ENCODE measurements at regions not wholly inside any gene's neighbourhood (a gene's known extent, or its start where the extent isn't known, plus 50 kb on each side); places are given as distances from the start of the nearest gene placed in this dataset.
"Not testable (repeated sequence)": the region's sequence is repeated elsewhere in the genome, so short reads cannot be mapped to it uniquely, and the experiment has no call there.

DNA sequence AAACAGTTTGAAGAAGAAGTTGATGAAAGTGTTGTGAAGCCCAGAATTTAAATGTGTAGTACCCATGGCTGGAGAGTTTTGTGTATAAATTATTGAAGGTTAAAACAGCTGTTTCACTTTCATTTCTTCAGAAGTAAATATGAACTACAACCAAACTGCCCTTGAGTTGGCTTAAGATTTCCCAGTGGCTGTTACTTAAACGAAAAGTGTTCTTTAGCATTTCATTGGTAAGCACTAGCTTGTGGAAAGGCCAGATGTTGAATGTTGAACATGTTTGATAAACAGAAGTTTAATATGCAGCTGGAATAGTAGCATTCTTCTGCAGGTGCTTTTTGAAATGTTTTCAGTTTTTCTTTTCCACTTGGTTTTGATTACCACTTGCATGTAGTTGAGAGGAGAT, 83.2 kb upstream of the TNRC6B start:
- no peak for DNase-seq

DNA sequence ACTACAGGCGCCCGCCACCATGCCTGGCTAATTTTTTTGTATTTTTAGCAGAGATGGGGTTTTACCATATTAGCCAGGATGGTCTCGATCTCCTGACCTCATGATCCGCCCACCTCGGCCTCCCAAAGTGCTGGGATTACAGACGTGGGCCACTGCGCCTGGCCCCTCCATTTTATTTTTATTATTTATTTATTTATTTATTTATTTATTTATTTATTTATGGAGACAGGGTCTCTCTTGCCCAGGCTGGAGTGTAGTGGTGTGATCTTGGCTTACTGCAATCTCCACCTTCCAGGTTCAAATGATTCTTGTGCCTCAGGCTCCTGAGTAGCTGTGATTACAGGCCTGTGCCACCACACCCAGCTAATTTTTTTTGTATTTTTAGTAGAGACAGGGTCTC, 77.8 kb upstream of the TNRC6B start:
- not testable (repeated sequence) for DNase-seq

DNA sequence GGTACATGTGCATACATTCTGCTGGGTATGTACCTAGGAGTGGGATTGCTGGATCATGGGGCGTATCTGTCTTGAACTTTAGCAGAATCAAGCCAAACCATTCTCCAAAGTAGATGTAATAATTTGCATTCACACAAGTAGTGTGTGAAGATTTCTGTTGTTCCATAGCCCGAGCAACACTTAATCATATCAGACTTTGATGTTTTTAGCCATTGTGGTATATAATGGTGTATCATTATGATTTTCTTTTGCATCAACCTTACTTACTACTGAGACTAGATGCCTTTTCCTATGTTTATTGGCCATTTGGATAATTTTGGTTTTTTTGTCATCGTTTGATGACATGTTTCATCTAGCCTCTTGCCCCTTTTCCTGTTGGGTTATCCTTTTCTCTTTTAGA, 72.0 kb upstream of the TNRC6B start:
- no peak for DNase-seq

DNA sequence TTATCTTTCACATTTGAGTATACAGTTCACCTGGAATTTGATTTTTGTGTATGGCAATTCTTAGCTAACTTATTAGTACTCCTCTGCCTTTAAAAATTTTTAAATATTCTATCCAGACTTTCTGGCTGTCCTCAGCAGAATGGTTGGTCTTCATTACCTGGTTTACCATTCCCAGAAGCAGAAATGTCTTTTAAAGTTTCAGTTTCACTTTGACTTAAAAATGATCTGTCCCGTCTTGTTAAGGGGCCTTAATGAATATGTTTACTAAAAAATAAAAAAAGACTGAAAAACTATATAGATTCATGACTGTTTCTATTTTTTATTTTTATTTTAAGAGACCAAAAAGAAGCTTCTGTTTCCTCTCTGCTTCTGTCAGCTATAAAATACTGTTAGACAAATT, 70.5 kb upstream of the TNRC6B start:
- no peak for DNase-seq

DNA sequence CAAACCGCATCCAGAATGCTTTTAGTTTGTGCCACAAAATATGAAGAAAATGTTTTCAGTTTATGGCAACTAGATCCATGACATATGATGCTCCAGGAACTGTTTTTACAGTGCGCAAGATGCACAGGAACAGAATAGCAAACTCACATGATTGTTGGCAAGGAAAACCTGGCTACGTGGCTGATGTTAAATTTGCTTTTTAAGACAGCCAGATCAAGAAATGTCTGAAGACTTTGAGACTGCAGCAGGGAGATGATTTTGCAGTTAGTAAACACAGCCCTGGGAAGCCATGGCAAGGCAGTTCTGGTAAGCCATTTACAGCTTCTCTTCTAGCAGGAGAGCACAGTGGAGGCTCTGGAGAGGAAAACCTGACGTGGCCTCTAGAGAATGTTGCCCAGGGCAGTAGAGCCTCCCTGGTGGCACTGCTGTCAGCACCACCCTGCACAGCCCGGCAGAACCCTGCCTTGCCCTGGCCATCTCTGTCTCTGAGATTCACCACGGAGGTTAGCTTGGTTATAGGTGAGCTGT, 69.8 kb upstream of the TNRC6B start:
- peak; percentile 19 to 24 for DNase-seq

DNA sequence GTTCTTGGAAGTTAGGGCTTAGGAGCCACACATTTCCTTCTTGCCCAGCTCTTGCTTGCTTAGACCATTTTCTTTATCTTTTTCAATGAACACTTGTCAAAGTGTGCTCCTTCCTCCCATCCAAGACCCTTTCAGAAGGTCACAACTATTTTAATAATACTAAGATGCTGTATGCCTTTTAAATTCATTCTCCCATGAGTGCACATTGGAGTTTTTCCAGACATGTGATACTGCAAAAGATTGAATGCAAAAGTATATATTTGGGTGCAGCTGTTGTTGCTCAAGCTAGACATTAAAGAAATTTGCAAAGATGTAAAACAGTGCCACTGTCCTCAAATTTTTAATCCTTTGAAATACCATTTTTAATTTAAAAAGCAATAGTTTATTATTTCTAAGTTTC, 69.3 kb upstream of the TNRC6B start:
- no peak for DNase-seq

DNA sequence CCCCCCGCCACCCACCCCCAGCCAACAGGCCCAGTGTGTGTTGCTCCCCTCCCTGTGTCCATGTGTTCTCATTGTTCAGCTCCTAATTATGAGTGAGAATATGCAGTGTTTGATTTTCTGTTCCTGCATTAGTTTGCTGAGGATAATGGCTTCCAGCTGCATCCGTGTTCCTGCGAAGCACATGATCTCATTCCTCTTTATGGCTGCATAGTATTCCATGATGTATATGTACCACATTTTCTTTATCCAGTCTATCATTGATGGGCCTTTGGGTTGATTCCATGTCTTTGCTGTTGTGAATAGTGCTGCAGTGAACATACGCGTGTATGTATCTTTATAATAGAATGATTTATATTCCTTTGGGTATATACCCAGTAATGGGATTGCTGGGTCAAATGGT, 68.8 kb upstream of the TNRC6B start:
- not testable (repeated sequence) for DNase-seq

DNA sequence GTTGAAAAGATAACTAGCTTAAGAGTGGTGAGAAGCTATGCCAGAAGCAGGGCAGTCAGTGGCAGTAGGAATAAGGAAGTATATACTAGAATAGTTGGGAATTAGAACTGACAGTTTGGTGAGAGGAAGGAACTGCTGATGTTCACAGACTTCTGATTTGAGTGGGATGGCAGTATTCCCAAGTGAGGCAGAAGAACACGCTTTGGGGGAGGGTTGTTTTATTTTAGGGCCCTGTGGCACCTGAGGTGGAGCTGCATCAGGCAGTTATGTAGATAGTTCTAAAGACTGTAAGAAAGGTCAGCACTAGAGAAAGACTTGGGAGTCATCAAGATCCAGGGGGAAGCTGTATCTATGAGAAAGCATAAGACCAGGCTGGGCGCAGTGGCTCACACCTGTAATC, 66.3 kb upstream of the TNRC6B start:
- DNase-seq: no peak

DNA sequence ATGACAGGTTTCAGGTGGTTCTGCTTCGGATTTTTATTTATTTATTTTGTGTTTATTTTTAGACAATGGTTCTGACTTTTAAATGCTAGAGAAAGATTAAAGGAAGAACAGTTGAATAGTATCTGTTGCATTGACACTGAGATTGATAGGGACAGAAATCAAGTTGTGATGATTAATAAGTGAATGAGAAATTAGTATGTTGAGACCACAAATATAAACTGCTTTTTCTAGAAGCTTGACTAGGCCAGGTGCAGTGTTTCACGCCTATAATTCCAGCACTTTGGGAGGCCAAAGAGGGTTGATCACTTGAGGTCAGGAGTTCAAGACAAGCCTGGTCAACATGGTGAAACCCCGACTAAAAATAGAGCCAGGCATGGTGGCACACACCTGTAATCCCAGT, 65.1 kb upstream of the TNRC6B start:
- DNase-seq: no peak

DNA sequence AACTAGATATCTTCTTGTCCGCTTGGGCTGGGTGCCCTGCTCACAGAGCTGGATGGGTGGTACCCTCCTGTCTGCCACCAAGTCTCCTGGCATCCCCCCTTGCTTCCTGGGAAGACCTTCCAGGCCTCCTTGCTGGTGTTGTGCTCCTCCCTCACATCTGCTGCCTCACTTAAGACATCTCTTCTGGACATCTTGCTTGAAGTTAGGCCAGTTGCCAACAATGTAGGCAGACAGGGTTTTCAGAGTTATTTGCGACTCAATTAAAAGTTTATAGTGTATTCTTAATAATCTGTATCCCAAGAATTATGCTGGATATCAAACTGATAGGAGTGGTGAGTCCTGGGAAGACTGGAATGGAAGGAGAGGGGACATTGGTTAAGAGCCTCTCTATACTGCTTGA, 64.0 kb upstream of the TNRC6B start:
- no peak for DNase-seq

DNA sequence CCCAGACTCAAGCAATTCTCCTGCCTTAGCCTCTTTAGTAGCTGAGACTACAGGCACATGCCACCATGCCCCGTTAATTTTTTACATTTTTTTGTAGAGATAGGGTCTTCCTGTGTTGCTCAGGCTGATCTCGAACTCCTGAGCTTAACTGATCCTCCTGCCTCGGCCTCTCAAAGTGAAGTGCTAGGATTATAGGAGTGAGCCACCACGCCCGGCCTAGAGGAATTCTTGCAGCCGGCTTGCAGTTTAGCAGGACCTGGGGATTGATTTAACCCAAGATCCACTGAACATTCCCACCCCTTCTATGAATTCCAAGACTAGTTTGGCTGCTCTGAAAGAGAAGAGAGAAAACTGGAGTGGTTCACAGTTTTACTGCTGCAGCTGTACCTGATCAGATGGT, 63.3 kb upstream of the TNRC6B start:
- DNase-seq: no peak

DNA sequence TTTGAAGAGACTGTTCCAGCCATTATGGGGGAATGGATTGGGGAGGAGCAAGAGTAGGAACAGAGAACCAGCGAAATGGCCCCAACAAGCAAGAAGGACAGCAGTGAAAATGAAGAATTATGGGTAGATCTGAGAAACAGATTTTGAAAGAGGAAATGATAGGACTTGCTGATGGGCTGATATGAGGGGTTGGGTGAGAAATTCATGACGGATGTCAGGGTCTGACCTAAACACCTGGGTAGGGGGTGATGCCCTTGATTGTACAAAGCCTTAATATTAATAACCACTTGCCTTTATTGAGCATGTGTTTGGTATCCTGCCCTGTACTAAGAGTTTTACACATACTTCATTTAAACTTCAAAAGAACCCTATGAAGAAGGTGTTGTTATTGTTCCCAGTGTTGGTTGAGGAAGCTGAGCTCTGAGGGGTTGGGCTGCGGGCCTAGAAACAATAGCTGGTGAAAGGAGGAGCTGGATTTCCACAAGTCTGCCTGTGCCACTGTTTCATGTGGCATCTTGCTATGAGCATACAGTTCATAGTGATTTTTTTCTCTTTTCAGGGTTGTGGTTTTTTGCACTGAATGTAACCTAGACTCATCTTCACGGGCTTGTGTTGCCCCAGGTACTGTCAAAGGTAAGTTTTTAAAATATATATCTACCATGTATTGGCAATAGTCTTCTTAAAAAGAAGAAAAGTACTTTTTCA, 61.1 kb upstream of the TNRC6B start:
- peak; percentile 17 to 31 for DNase-seq

DNA sequence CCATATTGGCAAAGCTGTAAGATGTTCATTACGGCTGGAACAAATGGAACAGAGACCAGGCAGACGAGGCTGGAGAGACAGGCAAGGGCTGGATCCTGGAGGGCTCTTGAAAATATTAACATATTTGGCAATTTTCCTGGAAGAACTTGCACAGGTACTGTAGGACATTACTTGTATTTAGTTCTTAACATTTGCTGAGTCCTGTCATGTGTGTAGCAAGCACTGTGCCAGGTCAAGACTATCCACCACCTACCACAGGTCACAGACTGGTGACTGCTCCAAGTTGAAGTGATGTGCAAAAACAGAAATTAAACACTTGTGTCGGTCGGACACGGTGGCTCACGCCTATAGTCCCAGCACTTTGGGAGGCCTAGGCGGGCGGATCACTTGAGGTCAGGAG, 58.7 kb upstream of the TNRC6B start:
- DNase-seq: no peak

DNA sequence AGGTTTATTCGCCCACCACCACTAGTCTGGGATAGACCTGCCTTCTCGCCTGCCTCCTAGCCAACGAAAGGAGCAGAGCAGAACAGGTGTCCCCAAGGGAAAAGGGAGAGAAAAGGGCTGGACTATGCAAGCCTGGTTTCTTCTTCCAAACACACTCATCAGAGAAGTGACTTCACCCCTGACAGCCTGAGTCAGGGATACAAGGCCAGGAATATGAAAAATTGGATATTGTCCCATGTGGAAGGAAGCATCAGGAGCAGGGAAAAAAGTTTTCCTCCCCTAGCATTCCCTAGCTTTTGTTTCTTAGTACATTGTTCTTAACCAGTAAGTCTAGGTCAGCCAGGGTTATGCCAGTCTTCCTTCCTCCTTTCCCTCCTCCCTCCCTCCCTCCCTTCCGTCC, 56.9 kb upstream of the TNRC6B start:
- DNase-seq: no peak

DNA sequence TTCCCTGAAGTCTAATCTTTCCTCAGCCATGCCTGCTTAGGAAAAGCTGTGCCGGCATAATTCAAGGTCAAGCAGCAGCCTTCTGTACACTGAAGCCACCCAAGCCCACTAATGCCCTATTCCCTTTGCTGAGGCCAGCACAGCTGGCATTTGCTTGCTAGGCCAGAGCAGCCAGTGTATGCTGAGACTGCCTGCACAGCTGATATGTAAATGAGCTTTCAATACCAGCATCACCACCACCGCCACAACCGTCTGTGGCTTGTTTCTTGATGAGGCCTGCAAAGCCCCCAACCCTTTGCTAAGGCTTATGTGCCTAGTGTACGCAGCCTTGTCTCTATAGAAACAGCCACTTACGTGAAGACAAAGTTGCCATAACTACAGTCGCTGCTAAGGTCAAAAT, 56.3 kb upstream of the TNRC6B start:
- no peak for DNase-seq

DNA sequence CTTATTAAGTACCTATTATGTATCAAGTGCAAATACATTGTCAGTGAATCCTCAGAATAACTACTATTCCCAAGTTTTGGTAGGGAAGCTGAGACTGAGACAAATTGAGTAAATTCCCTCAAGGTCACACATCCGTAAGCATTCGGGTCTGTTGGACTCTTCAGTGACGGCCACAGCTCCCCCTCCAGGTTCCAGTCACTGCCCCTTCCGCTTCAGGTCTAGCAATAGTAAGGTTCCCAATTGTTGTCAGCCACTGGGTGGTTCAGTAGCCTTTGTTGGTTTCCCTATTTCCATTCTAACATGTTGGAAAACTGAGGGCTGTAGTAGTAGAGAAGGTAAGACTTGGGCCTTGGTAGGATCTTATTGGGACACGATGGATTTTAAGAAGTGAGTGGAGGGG, 54.9 kb upstream of the TNRC6B start:
- DNase-seq: no peak

DNA sequence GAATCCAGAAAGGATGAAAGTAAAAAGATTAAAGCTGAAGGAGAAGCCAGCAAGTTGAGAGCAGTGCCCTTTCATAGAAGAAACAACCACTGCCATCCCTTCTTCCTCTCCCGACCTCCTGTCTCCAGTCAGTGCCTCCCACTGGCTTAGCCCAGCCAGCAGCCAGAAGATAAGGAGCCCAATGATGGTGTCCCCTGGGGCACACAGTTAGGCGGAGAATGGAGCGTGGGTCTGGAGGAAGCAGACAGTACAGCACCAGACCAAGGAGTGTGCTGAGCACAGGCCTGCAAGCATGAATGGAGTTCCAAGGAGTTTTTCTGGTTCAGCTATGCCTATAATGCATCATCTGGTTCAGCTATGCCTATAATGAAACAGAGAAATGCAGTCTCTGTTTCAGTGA, 54.3 kb upstream of the TNRC6B start:
- no peak for DNase-seq

Measured in activated CD4-positive, alpha-beta T cell treated with anti-CD3 and anti-CD28 coated beads, Interleukin-2, amount 50 U/mL, for 4 hours (primary cell).